ENCODE measurements at regions not wholly inside any gene's neighbourhood (a gene's known extent, or its start where the extent isn't known, plus 50 kb on each side); places are given as distances from the start of the nearest gene placed in this dataset.

DNA sequence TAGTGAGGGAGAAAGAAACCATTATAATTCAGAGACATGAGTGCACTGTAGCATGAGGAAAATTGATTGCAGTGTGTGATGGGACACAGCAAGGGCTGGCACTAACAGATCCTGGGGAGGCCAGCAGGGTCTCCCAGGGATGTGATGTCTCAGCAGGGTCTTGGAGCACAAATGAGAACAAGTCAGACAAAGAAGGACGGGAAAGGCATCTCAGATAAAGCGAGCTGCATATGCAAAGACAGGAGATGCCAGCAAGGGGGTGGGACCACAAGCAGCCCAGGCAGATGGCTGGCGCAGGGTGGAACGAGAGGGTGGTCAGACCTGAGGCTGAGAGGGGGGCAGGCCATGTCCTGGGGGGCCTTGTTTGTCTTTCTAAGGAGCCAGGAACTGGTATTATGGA lies 102.6 kb upstream of the DLX2 start:
- 67 to 78% (median 70%) methylated on average over 4 of the region's 4 CpGs for WGBS, 3 donors

GRCh38 chr2:172207911-172208310 lies 105.2 kb upstream of the DLX2 start:
- no peaks in the 10 kb centered on the region for H3K9me3 ChIP-seq
- H3K36me3 ChIP-seq (ENCODE audit: insufficient read depth in 1 of 2, low read depth in 1 of 2): no peaks in the 10 kb centered on the region
- 45 to 67% (median 51%) methylated on average over 5 of the region's 5 CpGs for WGBS, 3 donors
- no peaks in the 10 kb centered on the region for H3K4me1 ChIP-seq
- TF ChIP-seq, protein P1, sequence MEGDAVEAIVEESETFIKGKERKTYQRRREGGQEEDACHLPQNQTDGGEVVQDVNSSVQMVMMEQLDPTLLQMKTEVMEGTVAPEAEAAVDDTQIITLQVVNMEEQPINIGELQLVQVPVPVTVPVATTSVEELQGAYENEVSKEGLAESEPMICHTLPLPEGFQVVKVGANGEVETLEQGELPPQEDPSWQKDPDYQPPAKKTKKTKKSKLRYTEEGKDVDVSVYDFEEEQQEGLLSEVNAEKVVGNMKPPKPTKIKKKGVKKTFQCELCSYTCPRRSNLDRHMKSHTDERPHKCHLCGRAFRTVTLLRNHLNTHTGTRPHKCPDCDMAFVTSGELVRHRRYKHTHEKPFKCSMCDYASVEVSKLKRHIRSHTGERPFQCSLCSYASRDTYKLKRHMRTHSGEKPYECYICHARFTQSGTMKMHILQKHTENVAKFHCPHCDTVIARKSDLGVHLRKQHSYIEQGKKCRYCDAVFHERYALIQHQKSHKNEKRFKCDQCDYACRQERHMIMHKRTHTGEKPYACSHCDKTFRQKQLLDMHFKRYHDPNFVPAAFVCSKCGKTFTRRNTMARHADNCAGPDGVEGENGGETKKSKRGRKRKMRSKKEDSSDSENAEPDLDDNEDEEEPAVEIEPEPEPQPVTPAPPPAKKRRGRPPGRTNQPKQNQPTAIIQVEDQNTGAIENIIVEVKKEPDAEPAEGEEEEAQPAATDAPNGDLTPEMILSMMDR (IDR thresholded peaks at IDR 0.05): no peak
- H3K27ac ChIP-seq: no peak overlapping the region
- intact Hi-C loops (cut with DNase I): no loop called here
- ATAC-seq: no peak
- no peaks in the 10 kb centered on the region for H3K27me3 ChIP-seq (ENCODE audit: insufficient read depth in 3 of 3, low read length in 2 of 3)
- no peak for DNase-seq
- H3K4me3 ChIP-seq: no peak overlapping the region

More for the DNA sequence above, 102.6 kb upstream of the DLX2 start:
- no peaks in the 10 kb centered on the region for H3K9me3 ChIP-seq
- DNase-seq (no peak), ATAC-seq (no peak)
- H3K27ac ChIP-seq: no peak overlapping the region
- H3K4me1 ChIP-seq: no peaks in the 10 kb centered on the region
- TF ChIP-seq, protein P1 (IDR thresholded peaks at IDR 0.05): no peak
- no peaks in the 10 kb centered on the region for H3K36me3 ChIP-seq (ENCODE audit: insufficient read depth in 1 of 2, low read depth in 1 of 2)
- H3K4me3 ChIP-seq: no peak overlapping the region
- H3K27me3 ChIP-seq (ENCODE audit: insufficient read depth in 3 of 3, low read length in 2 of 3): no peaks in the 10 kb centered on the region
- intact Hi-C loops (cut with DNase I): no loop called here

- H3K9me3 ChIP-seq: no peaks in the 10 kb centered on the region
- intact Hi-C loops (cut with DNase I): no loop called here
- DNase-seq (no peak), ATAC-seq (no peak)
- H3K4me1 ChIP-seq: no peaks in the 10 kb centered on the region
- 41 to 48% (median 42%) methylated on average over 6 of the region's 6 CpGs for WGBS, 3 donors
- no peak overlapping the region for H3K4me3 ChIP-seq
- TF ChIP-seq, protein P1 (IDR thresholded peaks at IDR 0.05): no peak
- H3K27me3 ChIP-seq (ENCODE audit: insufficient read depth in 3 of 3, low read length in 2 of 3): no peaks in the 10 kb centered on the region
- no peaks in the 10 kb centered on the region for H3K36me3 ChIP-seq (ENCODE audit: insufficient read depth in 1 of 2, low read depth in 1 of 2)
- H3K27ac ChIP-seq: no peak overlapping the region
Measured at GRCh38 chr2:172208791-172209325, 106.2 kb upstream of the DLX2 start.

GRCh38 chr2:172210599-172210998 lies 107.9 kb upstream of the DLX2 start:
- H3K36me3 ChIP-seq (ENCODE audit: insufficient read depth in 1 of 2, low read depth in 1 of 2): no peaks in the 10 kb centered on the region
- H3K27ac ChIP-seq: no peak overlapping the region
- ATAC-seq: no peak

GRCh38 chr2:172211512-172211911 lies 108.8 kb upstream of the DLX2 start:
- no peaks in the 10 kb centered on the region for H3K4me1 ChIP-seq
- no peak overlapping the region for H3K4me3 ChIP-seq
- H3K27me3 ChIP-seq (ENCODE audit: insufficient read depth in 3 of 3, low read length in 2 of 3): no peaks in the 10 kb centered on the region
- intact Hi-C loops (cut with DNase I): no loop called here
- no peak overlapping the region for H3K27ac ChIP-seq
- H3K36me3 ChIP-seq (ENCODE audit: insufficient read depth in 1 of 2, low read depth in 1 of 2): no peaks in the 10 kb centered on the region
- DNase-seq (no peak), ATAC-seq (no peak)
- H3K9me3 ChIP-seq: no peaks in the 10 kb centered on the region
- TF ChIP-seq, protein P1 (IDR thresholded peaks at IDR 0.05): no peak
- WGBS, 3 donors: 41 to 56% (median 46%) methylated on average over 5 of the region's 5 CpGs

More at GRCh38 chr2:172210599-172210998, 107.9 kb upstream of the DLX2 start:
- DNase-seq: no peak
- no peaks in the 10 kb centered on the region for H3K4me1 ChIP-seq
- intact Hi-C loops (cut with DNase I): no loop called here
- no peaks in the 10 kb centered on the region for H3K9me3 ChIP-seq
- TF ChIP-seq, protein P1 (IDR thresholded peaks at IDR 0.05): no peak
- H3K4me3 ChIP-seq: no peak overlapping the region
- no peaks in the 10 kb centered on the region for H3K27me3 ChIP-seq (ENCODE audit: insufficient read depth in 3 of 3, low read length in 2 of 3)
